Right hindlimb (tissue), 1 donor: ENCODE measurements at regions not wholly inside any gene's neighbourhood (a gene's known extent, or its start where the extent isn't known, plus 50 kb on each side); places are given as distances from the start of the nearest gene placed in this dataset.
"Not testable (repeated sequence)": the region's sequence is repeated elsewhere in the genome, so short reads cannot be mapped to it uniquely, and the experiment has no call there.

Experiments
- DNase-seq: peaks from one replicate; pipeline ENCODE4 v3.0.0-alpha.2; 2018

GRCh38 chr9:90507621-90508020 lies 135.0 kb downstream of the DIRAS2 start:
- no peak for DNase-seq

GRCh38 chr9:90508940-90509339 lies 133.7 kb downstream of the DIRAS2 start:
- DNase-seq: no peak

- no peak for DNase-seq
Observed at GRCh38 chr9:90511711-90512110, 130.9 kb downstream of the DIRAS2 start.

- no peak for DNase-seq
Observed at GRCh38 chr9:90514877-90515276, 127.7 kb downstream of the DIRAS2 start.

- DNase-seq: no peak
Observed at GRCh38 chr9:90515510-90515909, 127.1 kb downstream of the DIRAS2 start.

- no peak for DNase-seq
Observed at GRCh38 chr9:90517103-90517502, 125.5 kb downstream of the DIRAS2 start.

GRCh38 chr9:90521811-90522570 lies 120.6 kb downstream of the DIRAS2 start:
- DNase-seq: no peak

GRCh38 chr9:90523958-90524357 lies 118.7 kb downstream of the DIRAS2 start:
- no peak for DNase-seq

- no peak for DNase-seq
Observed at GRCh38 chr9:90526386-90526785, 116.2 kb downstream of the DIRAS2 start.

- DNase-seq: not testable (repeated sequence)
Observed at GRCh38 chr9:90536094-90536493, 106.5 kb downstream of the DIRAS2 start.

GRCh38 chr9:90538566-90538965 lies 104.1 kb downstream of the DIRAS2 start:
- DNase-seq: no peak

GRCh38 chr9:90539286-90539685 lies 103.3 kb downstream of the DIRAS2 start:
- DNase-seq: no peak

- DNase-seq: no peak
Observed at GRCh38 chr9:90540734-90541133, 101.9 kb downstream of the DIRAS2 start.

- no peak for DNase-seq
Observed at GRCh38 chr9:90544488-90544887, 98.1 kb downstream of the DIRAS2 start.

- DNase-seq: no peak
Observed at GRCh38 chr9:90546200-90546599, 96.4 kb downstream of the DIRAS2 start.

GRCh38 chr9:90547896-90548295 lies 94.7 kb downstream of the DIRAS2 start:
- DNase-seq: no peak

- no peak for DNase-seq
Observed at GRCh38 chr9:90552317-90552716, 90.3 kb downstream of the DIRAS2 start.

- no peak for DNase-seq
Observed at GRCh38 chr9:90555351-90556057, 87.1 kb downstream of the DIRAS2 start.

GRCh38 chr9:90556897-90557675 lies 85.5 kb downstream of the DIRAS2 start:
- no peak for DNase-seq

GRCh38 chr9:90559075-90560073 lies 83.2 kb downstream of the DIRAS2 start:
- no peak for DNase-seq
